GM19324 (cell line): ENCODE measurements at regions not wholly inside any gene's neighbourhood (a gene's known extent, or its start where the extent isn't known, plus 50 kb on each side); places are given as distances from the start of the nearest gene placed in this dataset.
A peak's percentile ranks its signal among the peaks of the same experiment; 100 is the strongest.

Source experiments
- ATAC-seq: cut with Tn5 transposase; IDR thresholded peaks from one replicate; pipeline ENCODE4 v1.9.1; 2021; ENCODE audit warnings: mild to moderate bottlenecking, moderate library complexity; ENCODE audit not compliant: unreplicated experiment, low FRiP score

DNA sequence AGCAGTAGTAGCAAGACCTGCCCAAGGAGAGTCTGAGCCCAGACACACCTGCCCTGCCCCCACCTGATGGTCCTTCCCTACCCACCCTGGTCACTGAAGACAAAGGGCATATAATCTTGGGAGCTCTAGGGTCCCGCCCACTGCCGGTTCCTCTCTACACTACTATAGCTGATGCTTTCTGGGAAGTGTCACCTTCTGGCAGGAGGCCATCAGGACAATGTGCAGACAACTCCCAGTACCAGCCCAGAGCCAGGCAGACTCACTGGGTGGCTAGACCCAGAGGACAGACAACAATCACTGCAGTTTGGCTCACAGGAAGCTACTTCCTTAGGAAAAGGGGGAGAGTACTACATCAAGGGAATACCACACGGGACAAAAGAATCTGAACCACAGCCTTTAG is 312.7 kb downstream of the SPRY1 start:
- no peak for ATAC-seq

DNA sequence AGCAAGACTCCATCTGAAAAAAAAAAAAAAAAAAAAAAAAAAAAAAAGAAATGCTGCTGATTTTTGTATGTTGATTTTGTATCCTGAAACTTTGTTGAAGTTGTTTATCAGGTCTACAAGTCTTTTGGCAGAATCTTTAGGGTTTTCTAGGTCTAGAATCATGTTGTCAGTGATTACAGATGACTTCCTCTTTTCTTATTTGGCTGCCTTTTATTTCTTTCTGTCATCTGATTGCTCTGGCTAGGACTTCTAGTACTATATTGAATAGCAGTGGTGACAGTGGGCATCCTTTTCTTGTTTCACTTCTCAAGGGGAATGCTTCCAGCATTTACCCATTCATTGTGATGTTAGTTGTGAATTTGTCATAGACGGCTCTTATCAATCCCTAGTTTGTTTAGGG is 334.4 kb downstream of the SPRY1 start:
- ATAC-seq, result no peak

DNA sequence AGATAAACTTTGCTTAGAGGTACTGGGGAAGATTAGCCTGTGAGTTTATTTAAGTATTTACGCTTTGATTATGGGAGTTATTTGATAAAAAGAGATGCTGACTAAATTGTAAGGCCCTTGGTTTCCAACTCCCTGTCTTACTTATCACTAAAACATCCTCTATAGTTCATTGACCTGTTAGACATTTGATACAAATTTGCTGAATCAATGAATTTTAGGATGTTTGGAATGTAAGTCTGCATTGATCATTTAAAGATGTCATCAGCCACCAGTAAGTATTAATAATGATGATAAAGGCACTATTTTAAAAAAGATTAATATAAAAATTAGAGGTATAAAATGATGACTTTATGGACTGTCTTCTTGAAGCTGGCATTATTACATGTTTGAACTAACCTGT is 340.6 kb downstream of the SPRY1 start:
- ATAC-seq, result no peak

DNA sequence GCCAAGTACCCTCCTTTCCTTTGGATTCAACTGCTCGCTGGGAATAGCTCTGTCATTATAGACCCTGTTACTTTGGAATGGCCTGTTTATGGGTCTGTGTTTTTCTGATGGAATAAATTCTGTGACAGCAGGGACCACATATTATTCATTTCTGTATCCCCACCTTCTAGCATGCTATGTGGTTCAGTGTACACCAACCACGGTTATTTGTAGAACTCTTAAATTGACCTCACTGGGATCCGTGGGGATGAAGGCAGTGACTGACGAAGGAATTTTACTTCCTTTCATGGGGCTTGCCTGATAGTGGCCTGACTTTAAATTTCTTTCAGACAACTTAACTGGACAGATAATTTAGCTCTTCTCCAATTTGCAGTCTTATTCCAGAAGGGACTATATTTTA is 343.2 kb downstream of the SPRY1 start:
- no peak for ATAC-seq

DNA sequence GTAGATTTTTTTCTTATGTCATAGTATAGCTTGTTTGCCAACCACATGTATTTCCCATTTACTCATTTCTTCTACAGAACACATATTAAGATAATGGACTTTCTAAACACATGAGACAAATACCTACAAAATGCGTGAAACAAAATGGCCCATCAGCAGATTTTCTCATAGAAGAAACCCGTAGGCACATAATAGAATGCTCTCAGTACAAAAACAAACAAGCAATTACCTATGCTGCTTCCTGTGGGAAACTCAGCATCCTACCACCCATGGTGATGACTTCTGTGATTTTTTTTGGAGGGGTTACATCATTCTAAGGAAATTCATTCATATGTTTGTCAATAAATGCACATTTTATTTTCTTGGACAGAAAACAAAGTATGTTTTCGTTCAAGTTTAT is 343.6 kb downstream of the SPRY1 start:
- no peak for ATAC-seq

DNA sequence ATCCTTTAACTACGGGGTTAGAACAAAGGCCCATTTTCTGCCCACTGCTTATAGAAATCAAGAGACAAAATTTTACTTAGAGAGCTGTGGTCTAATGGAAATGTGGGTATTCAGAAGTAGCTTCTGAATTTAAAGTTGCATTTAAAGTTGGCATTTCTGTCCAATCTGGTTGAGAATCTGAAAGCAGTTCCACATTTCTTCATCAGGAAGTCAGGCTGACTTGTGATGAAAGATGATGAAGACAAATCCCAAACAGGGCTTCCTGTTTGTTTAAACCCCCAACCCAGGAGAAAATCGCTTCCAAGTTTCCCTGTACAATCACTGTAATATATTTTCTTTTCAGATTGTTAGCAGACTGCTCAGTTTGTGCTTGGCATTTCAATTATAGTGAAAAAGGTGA is 345.3 kb downstream of the SPRY1 start:
- ATAC-seq, result no peak

DNA sequence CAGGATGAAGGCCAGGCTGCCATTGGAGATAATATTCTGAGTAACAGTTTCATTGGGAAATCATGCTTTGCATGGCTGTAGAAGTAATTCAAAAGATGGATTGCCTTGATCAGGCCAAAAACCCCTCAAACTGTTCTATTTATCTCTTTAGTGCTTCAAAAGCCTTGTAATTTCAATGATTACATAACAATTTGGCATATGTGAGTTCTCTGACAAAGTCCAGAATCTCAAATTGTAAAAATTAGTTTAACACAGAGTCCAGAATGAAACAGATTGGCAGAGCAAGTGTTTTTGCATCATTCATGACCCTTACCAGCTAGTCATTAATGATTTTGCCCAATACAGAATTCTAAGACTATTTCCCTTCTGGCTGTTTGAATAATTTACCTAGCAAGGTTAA is 347.3 kb downstream of the SPRY1 start:
- ATAC-seq, result no peak

DNA sequence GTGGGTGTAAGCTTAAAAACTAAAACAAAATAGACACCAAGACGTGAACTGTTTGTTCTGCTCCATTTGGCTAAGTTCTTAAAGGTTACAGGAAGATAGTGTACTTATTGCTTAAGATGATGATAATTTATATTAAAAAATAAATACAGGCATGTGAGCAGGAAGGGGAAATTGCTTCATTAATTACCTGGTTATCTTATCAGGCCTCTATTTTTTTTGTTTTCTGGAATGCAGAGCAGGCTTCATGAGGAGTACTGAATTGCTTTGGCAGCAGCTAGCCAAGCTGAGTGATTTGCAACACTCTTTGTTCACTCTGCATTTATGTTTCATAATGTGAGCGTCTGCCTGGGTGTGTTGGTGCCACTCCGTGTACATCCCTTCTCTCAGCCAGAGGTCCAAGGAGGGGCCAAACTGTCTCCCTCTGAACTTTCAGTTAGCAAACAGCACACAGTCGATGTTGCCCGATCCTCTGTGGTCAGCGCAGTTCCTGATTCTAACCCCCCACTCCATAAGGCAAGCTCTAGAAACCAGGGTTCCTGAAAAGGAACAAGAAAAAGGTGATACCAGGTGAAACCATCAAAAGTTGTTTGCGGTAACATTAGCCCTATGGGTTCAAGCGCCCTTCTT is 348.2 kb downstream of the SPRY1 start:
- ATAC-seq, result no peak

DNA sequence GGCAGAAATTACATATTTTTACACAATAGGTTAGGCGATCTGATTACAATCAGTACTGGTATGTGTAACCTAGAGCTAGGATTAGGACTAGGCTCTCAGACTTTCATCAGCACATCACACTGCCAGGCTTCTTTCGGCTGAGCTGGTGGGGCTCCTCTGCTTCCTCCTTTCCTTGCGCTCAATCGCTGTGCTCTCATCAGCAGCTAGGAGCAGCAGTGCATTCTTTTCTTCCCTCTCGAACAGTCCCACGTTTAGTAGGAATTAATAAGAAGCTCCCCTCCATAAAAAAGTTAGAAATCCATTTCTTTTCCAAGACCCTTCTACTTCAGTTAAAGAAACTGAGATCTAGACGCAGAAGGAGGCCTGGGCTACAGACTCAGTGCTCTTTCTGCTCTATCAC is 350.4 kb downstream of the SPRY1 start:
- ATAC-seq, result no peak

DNA sequence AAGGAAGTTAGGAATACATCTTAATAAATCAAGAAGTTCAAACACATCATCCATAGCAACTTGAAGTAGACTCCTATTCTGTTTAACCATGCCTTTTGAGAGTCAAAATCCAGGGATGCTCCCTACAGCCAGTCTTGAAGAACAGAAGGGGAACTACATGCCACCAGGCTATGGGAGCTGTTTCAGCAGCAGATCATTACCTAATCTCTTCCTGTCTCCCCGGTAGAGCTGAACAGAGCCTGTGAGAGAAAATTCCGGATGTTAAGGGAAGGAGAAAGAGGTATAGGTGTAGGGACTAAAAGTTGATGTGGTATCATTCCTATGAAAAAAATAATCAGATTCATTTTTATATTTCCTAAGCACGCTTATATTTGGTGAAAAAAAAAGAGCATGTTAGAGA is 352.2 kb downstream of the SPRY1 start:
- no peak for ATAC-seq

DNA sequence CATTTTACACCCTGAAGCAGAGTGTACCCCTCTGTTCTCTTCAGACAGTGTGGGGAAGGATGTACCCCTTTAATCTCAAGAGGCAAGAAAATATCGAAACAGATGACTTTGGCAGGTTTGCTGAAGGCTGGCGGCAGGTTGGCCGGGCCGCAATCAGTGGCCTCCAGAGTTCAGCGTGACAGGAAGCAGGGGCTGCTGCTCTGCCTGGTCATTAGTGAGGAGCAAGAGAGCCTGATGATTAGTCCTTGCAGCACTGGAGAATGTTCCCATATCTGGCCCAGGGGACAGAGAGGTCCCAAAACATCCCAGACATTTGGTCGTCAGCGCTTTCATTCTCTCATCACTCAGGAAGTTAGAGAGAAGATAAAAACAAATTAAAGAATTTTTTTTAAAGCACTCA is 352.8 kb downstream of the SPRY1 start:
- ATAC-seq, result no peak

DNA sequence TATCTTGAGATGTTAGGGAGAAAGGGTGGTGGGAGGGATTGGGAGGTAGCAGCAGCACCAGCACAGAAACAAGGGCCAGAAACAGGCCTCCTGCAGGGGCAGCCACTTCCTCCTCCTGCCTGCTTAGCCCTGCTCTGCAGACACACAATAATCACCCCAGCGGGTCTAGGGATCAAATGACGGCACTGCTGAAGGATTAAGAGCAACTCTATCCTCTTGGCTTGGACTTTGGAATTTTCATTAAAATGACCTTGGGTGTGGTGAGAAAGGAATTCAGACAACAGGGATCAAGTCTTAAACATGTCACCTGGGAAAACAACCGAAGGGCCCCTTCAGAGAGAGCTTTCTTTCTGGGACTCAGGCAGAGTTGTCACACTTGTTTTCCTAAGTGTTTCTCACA is 353.4 kb downstream of the SPRY1 start:
- no peak for ATAC-seq

DNA sequence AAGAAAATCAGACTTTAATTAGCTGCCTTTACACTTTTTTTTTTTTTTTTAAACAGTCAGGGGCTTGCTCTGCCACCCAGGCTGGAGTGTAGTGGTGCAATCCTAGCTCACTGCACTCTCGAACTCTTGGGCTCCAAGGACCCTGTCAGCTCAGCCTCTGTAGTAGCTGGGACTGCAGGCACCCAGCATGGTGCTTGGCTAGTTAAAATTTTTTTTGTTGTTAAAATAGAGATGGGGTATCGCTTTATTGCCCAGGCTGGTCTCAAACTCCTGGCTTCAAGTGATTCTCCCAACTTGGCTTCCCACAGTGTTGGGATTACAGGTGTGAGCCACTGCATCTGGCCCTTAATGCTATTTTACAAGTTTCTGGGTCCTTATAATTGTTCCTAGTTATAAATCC is 359.1 kb downstream of the SPRY1 start:
- ATAC-seq, result no peak

DNA sequence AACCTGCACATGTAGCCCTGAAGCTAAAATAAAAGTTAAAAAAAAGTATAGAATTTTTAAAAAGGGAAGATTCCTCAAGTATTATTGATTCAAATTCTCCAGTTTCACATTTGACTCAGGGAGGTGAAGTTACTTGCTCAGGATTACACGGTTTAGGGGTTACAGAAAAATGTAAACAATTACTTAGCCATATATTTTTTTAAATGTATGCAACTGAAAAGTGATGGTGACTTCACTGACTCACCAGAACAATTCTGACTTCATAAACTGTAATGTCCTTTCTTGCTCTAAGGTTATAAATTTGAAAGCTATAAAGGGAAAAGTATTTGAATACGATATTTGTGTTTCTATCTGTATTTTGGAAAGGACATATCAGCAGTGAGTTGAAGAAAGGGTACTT is 371.2 kb downstream of the SPRY1 start:
- ATAC-seq, result no peak

DNA sequence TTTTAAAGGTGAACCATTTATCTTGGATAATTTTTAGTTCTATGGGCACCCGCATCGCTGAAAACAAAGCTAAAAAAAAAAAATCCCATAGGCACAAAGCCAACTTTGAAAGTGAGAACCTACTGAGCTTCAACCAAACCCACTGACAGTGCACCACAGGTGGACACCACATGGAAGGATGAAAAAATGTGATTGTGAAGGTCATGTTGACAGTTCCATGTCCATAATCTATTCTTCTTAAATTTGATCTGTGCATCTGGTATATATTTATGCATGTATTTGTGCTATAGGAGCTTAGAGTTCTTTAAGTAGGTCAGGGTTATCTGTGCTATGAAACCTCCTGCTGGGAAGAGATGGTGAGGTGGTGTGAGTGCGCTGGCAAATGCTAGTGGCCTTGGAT is 374.3 kb downstream of the SPRY1 start:
- ATAC-seq, result no peak

DNA sequence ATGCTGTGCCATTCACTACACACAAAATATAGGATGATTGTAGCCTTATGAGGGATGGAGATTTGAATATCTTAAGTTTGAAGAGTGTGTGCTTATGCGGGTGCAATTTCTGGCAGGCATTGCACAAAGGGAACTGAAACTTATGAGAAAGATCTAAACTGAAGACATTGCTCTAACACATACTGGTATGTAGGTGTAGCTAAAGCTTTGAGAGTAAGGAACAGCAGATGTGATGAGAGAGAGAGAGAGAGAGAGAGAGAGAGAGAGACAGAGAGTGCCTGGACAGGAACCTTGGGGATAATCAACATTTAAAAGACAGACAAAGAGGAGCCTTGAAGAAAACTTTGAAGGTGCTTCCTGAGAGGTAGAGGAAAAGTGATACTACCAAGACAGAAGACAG is 379.7 kb downstream of the SPRY1 start:
- ATAC-seq, result peak; percentile 98

DNA sequence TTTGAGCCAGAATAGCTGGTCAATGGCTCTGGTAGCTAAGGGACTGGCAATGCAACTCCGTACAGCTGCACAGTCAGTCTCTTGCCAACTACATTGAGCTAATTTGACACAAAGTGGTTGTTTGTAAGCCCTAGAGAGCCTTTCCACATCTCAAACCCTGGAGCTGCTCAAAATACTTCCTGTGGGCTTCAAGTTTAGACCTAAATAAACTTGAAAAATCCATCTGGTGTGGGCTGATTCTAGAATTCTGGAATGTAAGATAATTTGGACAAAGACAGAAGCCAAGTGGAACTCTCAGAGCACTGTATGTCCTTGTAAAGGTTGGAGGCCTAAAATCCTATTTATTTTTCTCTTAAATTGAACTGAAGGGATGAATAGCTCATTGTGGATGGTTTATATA is 380.8 kb downstream of the SPRY1 start:
- no peak for ATAC-seq

DNA sequence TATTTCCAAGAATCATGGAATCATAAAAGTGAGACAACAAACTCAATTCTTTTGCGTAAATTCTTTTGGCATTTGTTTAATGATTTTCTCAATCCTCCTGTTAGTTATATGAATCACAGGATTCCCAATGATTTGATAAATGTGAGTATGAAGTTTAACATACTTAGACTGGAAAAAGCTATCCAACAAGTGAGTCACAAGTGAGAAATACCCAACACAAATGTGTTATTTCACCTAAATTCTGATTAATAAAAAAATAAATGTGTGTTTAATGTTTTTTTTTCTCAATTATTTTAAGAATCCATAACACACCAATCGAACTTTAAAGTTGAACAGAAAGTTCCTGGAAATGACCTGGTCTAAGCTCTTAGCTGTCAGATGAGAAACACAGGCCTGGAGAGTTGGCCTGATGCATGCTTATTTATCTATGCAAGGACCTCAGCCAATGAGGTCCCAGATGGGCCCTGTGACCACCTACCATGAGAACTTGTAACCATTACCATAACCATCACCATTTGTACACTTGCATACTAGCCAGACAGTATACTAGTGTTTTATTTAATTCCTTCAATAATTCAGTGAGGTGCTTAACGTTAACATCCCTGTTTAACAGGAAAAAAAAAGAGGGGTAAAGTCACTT is 386.7 kb downstream of the SPRY1 start:
- ATAC-seq, result no peak

DNA sequence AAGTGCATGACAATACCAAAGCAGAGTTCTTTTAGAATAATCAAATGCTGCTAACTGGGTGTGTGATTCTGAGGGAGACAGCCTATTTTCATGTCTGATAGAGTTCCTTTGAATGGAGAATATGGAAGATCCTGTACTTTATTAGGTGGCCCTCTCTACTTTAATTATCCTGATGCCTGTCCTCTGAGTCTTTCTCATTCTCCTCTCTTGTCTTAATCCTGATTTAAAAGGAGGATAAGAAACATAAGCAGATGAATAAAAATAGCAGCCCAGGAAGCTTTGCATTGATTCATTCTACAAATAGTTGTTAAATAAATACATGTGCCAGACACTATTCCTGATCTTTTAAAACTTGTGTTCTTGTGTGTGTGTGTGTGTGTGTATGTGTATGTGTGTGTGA is 387.3 kb downstream of the SPRY1 start:
- ATAC-seq, result no peak

DNA sequence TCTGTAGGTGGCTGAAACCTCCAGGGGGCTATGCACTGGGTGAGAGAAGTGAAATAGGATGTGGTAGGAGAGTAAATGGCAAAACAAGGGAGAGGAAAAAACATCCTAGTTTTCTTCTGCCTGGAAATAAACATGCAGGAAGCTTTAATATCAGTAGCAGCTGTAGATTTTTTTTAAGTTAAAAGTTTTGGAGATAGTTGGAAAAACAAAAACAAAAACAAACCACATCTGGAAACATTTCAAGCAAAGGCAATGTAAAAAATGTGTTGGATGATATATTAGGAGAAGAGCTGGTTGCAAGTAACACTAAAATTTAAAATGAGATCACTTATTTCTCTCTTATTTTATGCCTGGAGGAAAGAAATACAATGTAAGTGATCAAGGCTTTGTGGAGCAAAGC is 388.0 kb downstream of the SPRY1 start:
- no peak for ATAC-seq

DNA sequence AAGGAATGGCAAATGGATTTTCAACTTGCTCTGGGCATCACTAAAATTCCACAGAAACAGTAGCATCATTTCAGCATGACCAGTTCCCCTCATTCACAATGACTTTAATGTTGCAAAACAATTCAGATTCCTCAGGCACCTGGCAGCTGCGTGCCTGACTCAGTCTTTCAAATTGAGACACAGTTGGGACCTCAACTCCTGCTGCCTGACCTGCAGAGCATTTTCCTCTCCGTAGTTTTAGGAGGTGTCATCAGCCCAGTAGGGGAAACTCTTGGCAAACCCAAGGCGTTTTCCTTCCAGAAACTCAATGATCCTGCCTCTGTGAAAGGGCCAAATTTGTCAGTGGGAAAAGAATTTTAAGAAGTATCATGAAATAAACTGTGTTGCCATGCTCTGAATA is 388.9 kb downstream of the SPRY1 start:
- ATAC-seq, result no peak

DNA sequence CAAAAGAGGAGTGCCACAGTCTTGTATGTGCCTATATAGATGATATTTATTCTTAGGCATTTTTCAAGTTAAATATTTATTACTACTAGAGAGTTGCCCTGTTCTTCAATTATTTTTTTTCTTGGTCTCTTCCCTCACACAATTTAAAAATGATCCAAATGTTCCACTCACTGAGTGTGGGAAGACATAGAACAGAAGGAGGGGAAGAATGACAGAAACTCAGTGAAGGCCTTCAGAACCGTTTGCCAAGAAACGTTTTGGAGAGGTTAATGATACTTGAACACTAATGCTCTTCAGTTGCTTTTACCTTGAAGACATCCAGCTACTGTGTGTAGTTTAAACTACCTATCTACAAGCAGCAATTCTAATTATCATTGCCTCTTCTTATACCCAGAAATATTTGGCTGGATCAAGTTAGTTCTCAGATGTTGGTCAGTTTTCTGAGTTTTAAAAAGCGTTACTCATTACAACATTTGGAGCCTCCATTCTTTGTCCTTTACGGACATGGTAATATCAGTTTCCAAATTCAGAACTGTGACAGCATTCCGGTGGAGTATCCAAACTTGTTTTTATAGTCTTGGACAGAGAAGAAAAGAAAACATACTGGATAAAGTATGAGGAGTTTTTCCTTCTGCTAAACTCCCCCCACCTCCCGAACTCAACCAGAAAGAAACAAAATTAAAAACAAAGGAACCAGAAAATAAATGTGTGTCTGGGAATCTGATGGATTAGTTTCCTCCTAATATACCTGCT is 389.7 kb downstream of the SPRY1 start:
- ATAC-seq, result no peak
